CD4-positive, alpha-beta T cell (primary cell): ENCODE measurements at regions not wholly inside any gene's neighbourhood (a gene's known extent, or its start where the extent isn't known, plus 50 kb on each side); places are given as distances from the start of the nearest gene placed in this dataset.

Experiments used
- ATAC-seq: fragments of 200-7000 bp; cut with Tn5 transposase; one replicate; pipeline ENCODE4 v1.10.0; 2022; ENCODE audit warnings: mild to moderate bottlenecking; ENCODE audit not compliant: poor library complexity
- CTCF ChIA-PET: fragments of 350-600 bp; sonication (Branson Sonifier 250); formaldehyde crosslinking; loops from one replicate; lab custom pipeline; 2021; ENCODE audit warnings: antibody characterized with exemption, inconsistent platforms; lab: Charles Lee
- POLR2A ChIA-PET: fragments of 350-600 bp; sonication (Branson Sonifier 250); formaldehyde crosslinking; loops from one replicate; lab custom pipeline; 2021; ENCODE audit warnings: antibody characterized with exemption, inconsistent platforms; lab: Charles Lee
- DNase-seq, 14 experiments: peaks; one replicate each; pipeline ENCODE4 v3.0.0-alpha.2; 2013 to 2020; ENCODE audit warnings: mixed read lengths in 2 of 14
- H3K27ac ChIP-seq, 2 donors: one replicate each; pipeline versions ENCODE4 v1.5.1 to v1.7.0; 2013; ENCODE audit warnings: low read length in 2 of 2, low read depth in 1 of 2, mild to moderate bottlenecking in 1 of 2
- H3K27me3 ChIP-seq, 2 experiments: 1 replicate in 1 of 2; 2 replicates in 1 of 2; pipeline versions ENCODE4 v1.6.1 to v1.7.0; 2013; ENCODE audit warnings: low read length in 2 of 2, control low read depth in 1 of 2, mild to moderate bottlenecking in 1 of 2, moderate library complexity in 1 of 2; ENCODE audit not compliant: insufficient read depth in 2 of 2, control insufficient read depth in 1 of 2
- H3K36me3 ChIP-seq: one replicate; pipeline ENCODE4 v1.6.1; 2013; ENCODE audit warnings: low read length, control low read depth; ENCODE audit not compliant: insufficient read depth
- H3K4me1 ChIP-seq: one replicate; pipeline ENCODE4 v1.6.1; 2013; ENCODE audit warnings: low read length, control low read depth; ENCODE audit not compliant: insufficient read depth
- H3K4me3 ChIP-seq: one replicate; pipeline ENCODE4 v1.5.1; 2013; ENCODE audit warnings: mild to moderate bottlenecking, low read length, moderate library complexity
- H3K9me3 ChIP-seq, 2 experiments: 1 replicate in 1 of 2; 2 replicates in 1 of 2; pipeline versions ENCODE4 v1.6.1 to v1.7.0; 2013; ENCODE audit warnings: low read length in 2 of 2, mild to moderate bottlenecking in 2 of 2, control low read depth in 1 of 2, moderate library complexity in 1 of 2; ENCODE audit not compliant: control insufficient read depth in 1 of 2, insufficient read depth in 1 of 2
- H3K27ac Mint-ChIP-seq: one replicate; pipeline ENCODE4 v1.8.0; 2020; ENCODE audit warnings: mixed read lengths
- H3K27me3 Mint-ChIP-seq: one replicate; pipeline ENCODE4 v1.8.0; 2021; ENCODE audit warnings: mixed read lengths
- H3K36me3 Mint-ChIP-seq: one replicate; pipeline ENCODE4 v1.8.0; 2021; ENCODE audit warnings: low read depth, mixed read lengths
- H3K4me1 Mint-ChIP-seq: one replicate; pipeline ENCODE4 v1.8.0; 2021; ENCODE audit warnings: low read depth, mixed read lengths
- H3K4me3 Mint-ChIP-seq: one replicate; pipeline ENCODE4 v1.8.0; 2020; ENCODE audit warnings: mild to moderate bottlenecking, mixed read lengths
- H3K9me3 Mint-ChIP-seq: one replicate; pipeline ENCODE4 v1.8.0; 2020; ENCODE audit warnings: mixed read lengths
- CTCF ChIP-seq: fragments of 200-600 bp; IDR thresholded peaks from one replicate; pipeline ENCODE4 v1.8.0; 2022; ENCODE audit warnings: antibody characterized with exemption, mild to moderate bottlenecking
- intact Hi-C, 2 experiments: fragments of 100-400 bp; cut with DNase I in 1 of 2; cut with micrococcal nuclease in 1 of 2; formaldehyde crosslinking; loops; one replicate each; pipeline versions ENCODE4 v1.15.1 to v1.9.0; 2023 to 2025; cut with DNase I, micrococcal nuclease

GRCh38 chr3:170746175-170746942, 123.6 kb downstream of the RPL22L1 start:
- intact Hi-C loops, result no loop called here
- H3K27me3 ChIP-seq, result peaks cover 7 to 12% of the 10 kb centered on the region in 2 experiments
- H3K27me3 Mint-ChIP-seq, result peaks cover 32% of the 10 kb centered on the region
- H3K4me3 Mint-ChIP-seq, result no peak overlapping the region
- no peak overlapping the region for H3K27ac ChIP-seq
- H3K9me3 Mint-ChIP-seq, result no peaks in the 10 kb centered on the region
- H3K27ac Mint-ChIP-seq, result no peak overlapping the region
- TF ChIP-seq CTCF, result no peak
- H3K9me3 ChIP-seq, result no peaks in the 10 kb centered on the region
- H3K4me3 ChIP-seq, result no peak overlapping the region
- DNase-seq (no peak), ATAC-seq (no peak)
- ChIA-PET CTCF (no interaction called here), POLR2A (no interaction called here)
- no peaks in the 10 kb centered on the region for H3K4me1 ChIP-seq
- H3K36me3 ChIP-seq, result no peaks in the 10 kb centered on the region
- H3K4me1 Mint-ChIP-seq, result no peaks in the 10 kb centered on the region
- H3K36me3 Mint-ChIP-seq, result no peaks in the 10 kb centered on the region

GRCh38 chr3:170745211-170745718, 124.7 kb downstream of the RPL22L1 start:
- no peak for ATAC-seq
- no peak overlapping the region for H3K27ac ChIP-seq
- H3K27me3 ChIP-seq, result peaks cover 2 to 7% of the 10 kb centered on the region in 2 experiments
- no peaks in the 10 kb centered on the region for H3K36me3 ChIP-seq
- no peak overlapping the region for H3K4me3 ChIP-seq
- H3K27ac Mint-ChIP-seq, result no peak overlapping the region
- ChIA-PET POLR2A (no interaction called here), CTCF (no interaction called here)
- peaks cover 21% of the 10 kb centered on the region for H3K27me3 Mint-ChIP-seq
- DNase-seq, result no peak
- no peaks in the 10 kb centered on the region for H3K4me1 Mint-ChIP-seq
- H3K9me3 Mint-ChIP-seq, result no peaks in the 10 kb centered on the region
- H3K36me3 Mint-ChIP-seq, result no peaks in the 10 kb centered on the region
- TF ChIP-seq CTCF, result no peak
- H3K9me3 ChIP-seq, result no peaks in the 10 kb centered on the region
- H3K4me1 ChIP-seq, result no peaks in the 10 kb centered on the region
- no peak overlapping the region for H3K4me3 Mint-ChIP-seq
- intact Hi-C loops, result no loop called here

GRCh38 chr3:170741756-170742529, 128.1 kb downstream of the RPL22L1 start:
- intact Hi-C loops, result no loop called here
- POLR2A ChIA-PET, result no interaction called here

More at GRCh38 chr3:170741756-170742529, 128.1 kb downstream of the RPL22L1 start:
- H3K9me3 Mint-ChIP-seq, result no peaks in the 10 kb centered on the region
- Histone ChIP-seq H3K27ac (no peak overlapping the region), H3K4me1 (no peaks in the 10 kb centered on the region), H3K9me3 (no peaks in the 10 kb centered on the region), H3K27me3 (no peaks in the 10 kb centered on the region), H3K4me3 (no peak overlapping the region), H3K36me3 (no peaks in the 10 kb centered on the region)
- no peaks in the 10 kb centered on the region for H3K36me3 Mint-ChIP-seq
- no peak overlapping the region for H3K4me3 Mint-ChIP-seq
- no peak overlapping the region for H3K27ac Mint-ChIP-seq
- CTCF ChIA-PET, result no interaction called here
- H3K4me1 Mint-ChIP-seq, result no peaks in the 10 kb centered on the region
- ATAC-seq (no peak), DNase-seq (no peak)
- TF ChIP-seq CTCF, result no peak
- peaks cover 9% of the 10 kb centered on the region for H3K27me3 Mint-ChIP-seq
